ENCODE measurements at regions not wholly inside any gene's neighbourhood (a gene's known extent, or its start where the extent isn't known, plus 50 kb on each side); places are given as distances from the start of the nearest gene placed in this dataset.

GRCh38 chr4:144556636-144557035 lies 89.3 kb upstream of the HHIP start:
- TF ChIP-seq FOXM1 (IDR thresholded peaks at IDR 0.05; ENCODE audit: borderline replicate concordance, low read depth) (no peak), TCF12 (IDR thresholded peaks at IDR 0.05; ENCODE audit: low read depth) (no peak), MAX (IDR thresholded peaks at IDR 0.05) (no peak), RAD21 (IDR thresholded peaks at IDR 0.05; ENCODE audit: low read depth) (no peak), REST (IDR thresholded peaks at IDR 0.05; ENCODE audit: low read depth) (no peak), EP300 (IDR thresholded peaks at IDR 0.05; ENCODE audit: borderline replicate concordance) (no peak), NFIC (IDR thresholded peaks at IDR 0.05) (no peak), USF1 (IDR thresholded peaks at IDR 0.05) (no peak), CEBPB (IDR thresholded peaks at IDR 0.05) (no peak), ZBTB7A (IDR thresholded peaks at IDR 0.05; ENCODE audit: low read depth) (no peak), TAF1 (IDR thresholded peaks at IDR 0.05; ENCODE audit: low read depth) (no peak), EGR1 (IDR thresholded peaks at IDR 0.05) (no peak), CREB1 (IDR thresholded peaks at IDR 0.05; ENCODE audit: low read depth) (no peak), TEAD4 (IDR thresholded peaks at IDR 0.05) (no peak)
